GM23248 (cell line): ENCODE measurements at regions not wholly inside any gene's neighbourhood (a gene's known extent, or its start where the extent isn't known, plus 50 kb on each side); places are given as distances from the start of the nearest gene placed in this dataset.

Experiments used
- DNase-seq: peaks from one replicate; pipeline ENCODE4 v3.0.0-alpha.2; 2015
- H2AFZ ChIP-seq: fragments of 200-600 bp; sonication (generic); 2 replicates; pipeline ENCODE4 v1.6.1; 2016; ENCODE audit warnings: antibody characterized with exemption
- H3F3A ChIP-seq: fragments of 200-600 bp; sonication (generic); 2 replicates; pipeline ENCODE4 v1.6.1; 2016; ENCODE audit warnings: mild to moderate bottlenecking, antibody characterized with exemption, mixed run types; ENCODE audit not compliant: insufficient read depth
- H3K27ac ChIP-seq: fragments of 200-600 bp; sonication (generic); 2 replicates; pipeline ENCODE4 v1.5.1; 2016; ENCODE audit warnings: mild to moderate bottlenecking
- H3K27me3 ChIP-seq: fragments of 200-600 bp; sonication (generic); replicated peaks from 2 replicates; pipeline ENCODE4 v1.6.1; 2016; ENCODE audit warnings: mild to moderate bottlenecking; ENCODE audit not compliant: insufficient read depth
- H3K36me3 ChIP-seq: fragments of 200-600 bp; sonication (generic); 2 replicates; pipeline ENCODE4 v1.6.1; 2016; ENCODE audit warnings: low read depth, mild to moderate bottlenecking
- H3K4me1 ChIP-seq: fragments of 200-600 bp; sonication (generic); 2 replicates; pipeline ENCODE4 v1.6.1; 2016; ENCODE audit warnings: mild to moderate bottlenecking; ENCODE audit not compliant: insufficient read depth
- H3K4me2 ChIP-seq: fragments of 200-600 bp; sonication (generic); one replicate; pipeline ENCODE4 v1.6.1; 2016; ENCODE audit warnings: mild to moderate bottlenecking; ENCODE audit not compliant: unreplicated experiment
- H3K4me3 ChIP-seq: fragments of 200-600 bp; sonication (generic); 2 replicates; pipeline ENCODE4 v1.5.1; 2016; ENCODE audit warnings: mild to moderate bottlenecking
- H3K79me2 ChIP-seq: fragments of 200-600 bp; sonication (generic); 2 replicates; pipeline ENCODE4 v1.6.1; 2016; ENCODE audit warnings: mild to moderate bottlenecking; ENCODE audit not compliant: insufficient read depth
- H3K9ac ChIP-seq: fragments of 200-600 bp; sonication (generic); 2 replicates; pipeline ENCODE4 v1.6.1; 2016; ENCODE audit warnings: mild to moderate bottlenecking
- H3K9me2 ChIP-seq: fragments of 200-600 bp; sonication (generic); 2 replicates; pipeline ENCODE4 v1.6.1; 2016; ENCODE audit warnings: mixed run types, mild to moderate bottlenecking, moderate library complexity; ENCODE audit not compliant: insufficient read depth
- H3K9me3 ChIP-seq: fragments of 200-600 bp; sonication (generic); one replicate; pipeline ENCODE4 v1.6.1; 2017; ENCODE audit warnings: low read depth
- H4K20me1 ChIP-seq: fragments of 200-600 bp; sonication (generic); 2 replicates; pipeline ENCODE4 v1.6.0; 2016; ENCODE audit not compliant: insufficient read depth
- EZH2 ChIP-seq: fragments of 200-600 bp; sonication (generic); IDR thresholded peaks from 2 replicates; pipeline ENCODE4 v1.6.1; 2018; ENCODE audit warnings: antibody characterized with exemption, mild to moderate bottlenecking; ENCODE audit not compliant: insufficient read depth, poor library complexity, severe bottlenecking
- EZH2phosphoT487 ChIP-seq: fragments of 200-600 bp; sonication (generic); IDR thresholded peaks from 2 replicates; pipeline ENCODE4 v1.6.1; 2018; ENCODE audit warnings: antibody characterized with exemption, moderate library complexity, mild to moderate bottlenecking, low read depth; ENCODE audit not compliant: insufficient read depth
- WGBS, 2 experiments: methylation state at CpG; one replicate each; pipeline ENCODE4 v1.1.6; 2015 to 2017; ENCODE audit warnings: low lambda C conversion rate in 2 of 2, low coverage in 1 of 2; ENCODE audit errors: missing lambda C conversion rate in 2 of 2; 5-methylcytosine and 5-hydroxymethylcytosine counted together
- in situ Hi-C: fragments of 300-500 bp; cut with MboI; formaldehyde crosslinking; loops from 2 replicates; pipeline ENCODE4 v1.15.0; 2020

DNA sequence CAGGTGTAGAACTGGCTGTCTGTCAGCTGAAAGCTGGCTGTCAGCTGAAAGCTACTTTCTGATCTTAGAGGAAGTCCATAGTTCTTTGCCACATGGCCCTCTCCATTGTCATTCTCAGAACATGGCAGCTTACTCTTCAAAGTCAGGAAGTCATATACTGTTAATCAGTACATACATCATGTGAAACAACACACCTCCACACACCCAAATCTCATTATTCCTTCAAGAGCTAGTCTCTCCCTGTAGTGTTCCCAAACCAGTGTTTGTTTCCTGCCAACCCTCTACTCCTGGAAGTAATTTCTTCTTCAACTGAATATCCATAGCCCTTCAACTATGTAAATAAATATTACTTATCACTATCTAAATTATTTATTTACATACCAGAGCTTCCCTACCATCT, 58.9 kb downstream of the OR5AK2 start:
- Histone ChIP-seq H3K4me2 (no peak overlapping the region), H3K9me2 (no peaks in the 10 kb centered on the region), H2AFZ (no peak overlapping the region), H3K36me3 (no peaks in the 10 kb centered on the region), H3K27ac (no peak overlapping the region), H3K27me3 (peaks cover 9% of the 10 kb centered on the region; the same call in 1 of the 2 replicates), H3K9ac (no peak overlapping the region), H3F3A (no peaks in the 10 kb centered on the region), H3K4me3 (no peak overlapping the region), H4K20me1 (no peaks in the 10 kb centered on the region), H3K79me2 (no peaks in the 10 kb centered on the region), H3K4me1 (no peaks in the 10 kb centered on the region), H3K9me3 (no peaks in the 10 kb centered on the region)
- no peak for TF ChIP-seq EZH2
- no peak for TF ChIP-seq EZH2phosphoT487
- in situ Hi-C loops: loop anchor here (25.0 kb wide), 1 partner anchor 1235 kb away; the partner anchor contains the start of genes OR5D18 and OR5L1
- no peak for DNase-seq

DNA sequence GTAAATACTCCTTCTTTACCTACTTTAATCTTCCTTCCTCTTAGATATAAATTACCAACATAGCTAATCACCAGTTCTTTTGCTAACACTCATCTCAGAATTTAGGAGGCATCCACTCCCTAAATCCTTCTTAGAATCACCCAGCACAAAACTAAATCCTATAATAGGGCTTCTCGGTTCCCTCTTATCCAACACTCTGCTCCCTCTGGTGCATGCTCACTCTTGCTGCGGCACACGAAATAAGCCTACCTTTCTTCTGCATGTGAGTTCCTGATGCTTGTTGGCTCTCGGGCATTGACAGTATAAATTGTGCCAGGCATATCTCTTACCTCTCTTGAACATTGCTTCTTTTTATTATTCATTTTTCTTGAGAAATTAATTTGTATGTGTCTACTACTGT, 61.0 kb downstream of the OR5AK2 start:
- in situ Hi-C loops: loop anchor here (25.0 kb wide), 1 partner anchor 1237 kb away; the partner anchor contains the start of genes OR5D18 and OR5L1

DNA sequence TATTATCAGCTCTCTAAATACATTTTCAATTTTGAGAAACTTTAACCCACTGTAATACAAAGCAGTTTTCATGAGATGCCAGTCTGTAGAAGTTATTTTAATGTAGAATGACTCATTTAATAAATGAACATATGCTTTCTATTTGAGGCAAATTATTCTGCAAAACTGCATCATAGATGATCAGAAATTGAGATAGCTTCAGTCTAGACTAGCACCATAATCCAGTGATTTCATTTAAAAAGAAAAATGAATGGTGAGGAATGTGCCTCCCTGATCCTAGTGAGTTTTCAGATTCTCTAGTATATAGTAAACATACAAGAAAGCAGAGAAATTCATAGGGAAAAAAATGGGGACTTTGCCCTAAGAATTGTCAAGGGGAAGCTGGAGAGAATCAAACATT, 66.1 kb downstream of the OR5AK2 start:
- Histone ChIP-seq H3K9ac (no peak overlapping the region), H3K27ac (no peak overlapping the region), H3K9me2 (no peaks in the 10 kb centered on the region), H3K79me2 (no peaks in the 10 kb centered on the region), H3K27me3 (peaks cover 14% of the 10 kb centered on the region; the same call in 1 of the 2 replicates), H2AFZ (no peak overlapping the region), H3K4me1 (no peaks in the 10 kb centered on the region), H3F3A (no peaks in the 10 kb centered on the region), H3K9me3 (no peaks in the 10 kb centered on the region), H3K4me2 (no peak overlapping the region), H4K20me1 (no peaks in the 10 kb centered on the region), H3K36me3 (no peaks in the 10 kb centered on the region), H3K4me3 (no peak overlapping the region)
- TF ChIP-seq EZH2 (no peak), EZH2phosphoT487 (no peak)
- no peak for DNase-seq
- in situ Hi-C loops: no loop called here

More for the DNA sequence above, 61.0 kb downstream of the OR5AK2 start:
- H3K9me3 ChIP-seq: no peaks in the 10 kb centered on the region
- no peak for DNase-seq
- no peaks in the 10 kb centered on the region for H3K4me1 ChIP-seq
- H4K20me1 ChIP-seq: no peaks in the 10 kb centered on the region
- H3K27me3 ChIP-seq: peaks cover 14% of the 10 kb centered on the region; the same call in 1 of the 2 replicates
- no peak overlapping the region for H3K27ac ChIP-seq
- no peak overlapping the region for H2AFZ ChIP-seq
- no peaks in the 10 kb centered on the region for H3F3A ChIP-seq
- 64 to 66% methylated on average over 4 of the region's 4 CpGs for WGBS, 2 experiments
- no peak overlapping the region for H3K4me3 ChIP-seq
- no peak overlapping the region for H3K9ac ChIP-seq
- TF ChIP-seq EZH2phosphoT487: no peak
- TF ChIP-seq EZH2: no peak
- H3K79me2 ChIP-seq: no peaks in the 10 kb centered on the region
- no peaks in the 10 kb centered on the region for H3K9me2 ChIP-seq
- H3K36me3 ChIP-seq: no peaks in the 10 kb centered on the region
- H3K4me2 ChIP-seq: no peak overlapping the region

DNA sequence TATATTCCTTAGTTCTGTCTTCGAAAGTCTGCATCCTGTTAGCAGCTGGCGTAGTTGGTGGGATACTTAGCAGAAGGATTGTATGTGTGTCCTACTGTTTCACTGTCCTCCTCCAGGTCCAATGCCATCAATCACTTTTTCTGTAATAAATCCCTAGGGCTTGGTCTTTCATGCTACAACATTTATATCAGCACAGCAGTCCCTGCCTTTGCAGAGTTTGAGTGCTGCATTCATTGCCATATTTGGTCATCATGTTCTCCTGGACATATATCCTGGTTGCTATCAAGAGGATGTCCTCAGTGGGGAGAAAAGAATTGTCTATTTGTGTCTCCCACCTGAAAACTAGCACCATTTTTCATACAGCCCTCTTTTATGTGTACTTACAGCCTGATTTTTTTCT, 67.0 kb downstream of the OR5AK2 start:
- DNase-seq: no peak
- Histone ChIP-seq H2AFZ (no peak overlapping the region), H3K4me1 (no peaks in the 10 kb centered on the region), H3K4me2 (no peak overlapping the region), H3K27ac (no peak overlapping the region), H4K20me1 (no peaks in the 10 kb centered on the region), H3K9me3 (no peaks in the 10 kb centered on the region), H3K27me3 (peaks cover 7% of the 10 kb centered on the region; the same call in 1 of the 2 replicates), H3K4me3 (no peak overlapping the region), H3K9me2 (no peaks in the 10 kb centered on the region), H3K36me3 (no peaks in the 10 kb centered on the region), H3K79me2 (no peaks in the 10 kb centered on the region), H3K9ac (no peak overlapping the region), H3F3A (no peaks in the 10 kb centered on the region)
- no peak for TF ChIP-seq EZH2
- TF ChIP-seq EZH2phosphoT487: no peak
- in situ Hi-C loops: no loop called here
- WGBS, 2 experiments: 72 to 76% methylated on average over 2 of the region's 2 CpGs

DNA sequence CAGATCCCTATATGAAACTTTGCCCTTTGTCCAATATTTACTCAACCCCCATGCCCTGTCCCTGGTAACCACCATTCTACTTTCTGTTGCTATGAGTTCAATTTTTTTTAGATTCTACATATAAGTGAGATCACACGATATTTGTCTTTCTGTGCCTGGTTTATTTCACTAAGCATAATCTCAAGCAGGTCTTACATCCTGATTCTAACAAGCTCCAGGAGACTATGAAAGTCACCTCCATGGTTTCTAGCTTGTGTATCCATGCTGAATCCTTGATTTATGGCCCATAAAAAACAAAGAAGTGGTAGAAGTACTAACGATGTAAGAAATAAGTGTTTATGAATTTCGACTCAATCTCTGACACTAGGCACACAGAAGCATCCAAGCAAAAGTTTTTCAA, 68.0 kb downstream of the OR5AK2 start:
- no peaks in the 10 kb centered on the region for H3K4me1 ChIP-seq
- TF ChIP-seq EZH2 (no peak), EZH2phosphoT487 (no peak)

More for the DNA sequence above, 68.0 kb downstream of the OR5AK2 start:
- Histone ChIP-seq H3K27ac (no peak overlapping the region), H3K9me2 (no peaks in the 10 kb centered on the region), H3K4me2 (no peak overlapping the region), H3K9ac (no peak overlapping the region), H3K36me3 (no peaks in the 10 kb centered on the region), H2AFZ (no peak overlapping the region), H4K20me1 (no peaks in the 10 kb centered on the region), H3K9me3 (no peaks in the 10 kb centered on the region), H3K79me2 (no peaks in the 10 kb centered on the region), H3K27me3 (0 out of 2 replicates have a peak, but pooled peaks cover 5% of the 10 kb centered on the region), H3K4me3 (no peak overlapping the region), H3F3A (no peaks in the 10 kb centered on the region)
- WGBS, 2 experiments: 2 to 8% methylated on average over 3 of the region's 3 CpGs
- no peak for DNase-seq
- in situ Hi-C loops: no loop called here
